Heart left ventricle (tissue), 16 donors: ENCODE measurements at regions not wholly inside any gene's neighbourhood (a gene's known extent, or its start where the extent isn't known, plus 50 kb on each side); places are given as distances from the start of the nearest gene placed in this dataset.

ENCODE experiments used
- ATAC-seq, 4 donors: fragments of 200-7000 bp; cut with Tn5 transposase; one replicate each; pipeline ENCODE4 v1.9.1; 2020 to 2022; ENCODE audit warnings: moderate library complexity in 4 of 4, mild to moderate bottlenecking in 3 of 4, moderate number of reproducible peaks in 1 of 4
- DNase-seq, 5 donors: peaks; one replicate each; pipeline ENCODE4 v3.0.0-alpha.2; 2020
- H3K27ac ChIP-seq, 12 donors: fragments of 200-600 bp; sonication (generic) in 4 of 12; one replicate each; pipeline versions ENCODE4 v1.5.0 to v1.8.0; 2016 to 2022; ENCODE audit warnings: mild to moderate bottlenecking in 2 of 12
- H3K27me3 ChIP-seq, 9 donors: fragments of 200-600 bp; sonication (generic) in 2 of 9; one replicate each; pipeline versions ENCODE4 v1.5.1 to v1.8.0; 2016 to 2022; ENCODE audit warnings: mild to moderate bottlenecking in 3 of 9
- H3K36me3 ChIP-seq, 9 donors: fragments of 200-600 bp; sonication (generic) in 2 of 9; one replicate each; pipeline versions ENCODE4 v1.5.0 to v1.8.0; 2018 to 2022; ENCODE audit warnings: mild to moderate bottlenecking in 2 of 9
- H3K4me1 ChIP-seq, 12 donors: fragments of 200-600 bp; sonication (generic) in 4 of 12; one replicate each; pipeline versions ENCODE4 v1.5.0 to v1.8.0; 2016 to 2022; ENCODE audit warnings: mild to moderate bottlenecking in 3 of 12
- H3K4me3 ChIP-seq, 12 donors: fragments of 200-600 bp; sonication (generic) in 4 of 12; one replicate each; pipeline versions ENCODE4 v1.5.0 to v1.8.0; 2017 to 2022; ENCODE audit warnings: mild to moderate bottlenecking in 9 of 12, moderate library complexity in 4 of 12
- H3K9me3 ChIP-seq, 12 donors: fragments of 200-600 bp; sonication (generic) in 4 of 12; one replicate each; pipeline versions ENCODE4 v1.5.0 to v1.8.0; 2016 to 2022; ENCODE audit warnings: mild to moderate bottlenecking in 1 of 12
- POLR2A ChIP-seq, 2 donors: fragments of 450-650 bp; IDR thresholded peaks; one replicate each; pipeline ENCODE4 v1.6.1; 2017; ENCODE audit warnings: antibody characterized with exemption in 2 of 2, mild to moderate bottlenecking in 2 of 2, moderate library complexity in 2 of 2
- WGBS, 4 donors: extraction: QIAGEN DNeasy Blood & Tissue Kit in 2 of 4; methylation state at CpG; one replicate each; pipeline versions ENCODE4 v1.1.5 to v1.1.7; 2013 to 2018; 5-methylcytosine and 5-hydroxymethylcytosine counted together
- intact Hi-C, 10 donors: fragments of 100-400 bp; cut with DNase I; formaldehyde crosslinking; loops; one replicate each; pipeline versions ENCODE4 v1.11.1 to v1.14.2; 2022
- TF ChIP-seq, protein P1 (sequence below), 12 donors: fragments of 200-600 bp; sonication (generic) in 4 of 12; IDR thresholded peaks; one replicate each; pipeline versions ENCODE4 v1.5.0 to v1.8.0; 2018 to 2022; ENCODE audit warnings: antibody characterized with exemption in 12 of 12, mild to moderate bottlenecking in 5 of 12
- donor health status: ischemic (EF 13 %, LVEDD 7.1; RV severe dilation, severe dysfunction).
- donor health status: healthy with polysubstance abuse.
- donor health status: DM: no; HTN: yes; CAD: no.
- donor health status: DM: no; HTN: no; CAD: no.
- donor health status: ischemic (EF 25% LVEDD 6.9; RV normal size, moderate dysfunction).
- donor health status: ischemic (EF 25% LVEDD 5.7; RV mildly dilated, moderate dysfunction).
- donor health status: healthy.
- donor health status: DM: yes; HTN: yes; CAD: no.
- donor health status: ischemic (EF 35%, LVEDD 5.7; RV mildly dilated, moderate dysfunction).
- donor health status: nonischemic (EF 11% LVEDD 7.7; RV severe dilation, severe dysfunction).
- donor health status: DM: yes; HTN: yes; CAD: no.
- donor health status: PGD.
- donor health status: ischemic (EF 29% LVEDD 5.4; RV normal size, mild dysfunction).
- donor health status: nonischemic (EF 23%, LVEDD 6.1; RV moderate dilation, normal function).

- H3K36me3 ChIP-seq, result no peaks in the 10 kb centered on the region
- no peaks in the 10 kb centered on the region for H3K9me3 ChIP-seq
- H3K4me1 ChIP-seq, result no peaks in the 10 kb centered on the region
- TF ChIP-seq, protein P1, sequence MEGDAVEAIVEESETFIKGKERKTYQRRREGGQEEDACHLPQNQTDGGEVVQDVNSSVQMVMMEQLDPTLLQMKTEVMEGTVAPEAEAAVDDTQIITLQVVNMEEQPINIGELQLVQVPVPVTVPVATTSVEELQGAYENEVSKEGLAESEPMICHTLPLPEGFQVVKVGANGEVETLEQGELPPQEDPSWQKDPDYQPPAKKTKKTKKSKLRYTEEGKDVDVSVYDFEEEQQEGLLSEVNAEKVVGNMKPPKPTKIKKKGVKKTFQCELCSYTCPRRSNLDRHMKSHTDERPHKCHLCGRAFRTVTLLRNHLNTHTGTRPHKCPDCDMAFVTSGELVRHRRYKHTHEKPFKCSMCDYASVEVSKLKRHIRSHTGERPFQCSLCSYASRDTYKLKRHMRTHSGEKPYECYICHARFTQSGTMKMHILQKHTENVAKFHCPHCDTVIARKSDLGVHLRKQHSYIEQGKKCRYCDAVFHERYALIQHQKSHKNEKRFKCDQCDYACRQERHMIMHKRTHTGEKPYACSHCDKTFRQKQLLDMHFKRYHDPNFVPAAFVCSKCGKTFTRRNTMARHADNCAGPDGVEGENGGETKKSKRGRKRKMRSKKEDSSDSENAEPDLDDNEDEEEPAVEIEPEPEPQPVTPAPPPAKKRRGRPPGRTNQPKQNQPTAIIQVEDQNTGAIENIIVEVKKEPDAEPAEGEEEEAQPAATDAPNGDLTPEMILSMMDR (IDR thresholded peaks at IDR 0.05), result no peak
- no peak for TF ChIP-seq POLR2A (IDR thresholded peaks at IDR 0.05)
- H3K4me3 ChIP-seq, result no peak overlapping the region
- 89 to 93% (median 90%) methylated on average over 5 to 7 of the region's 7 CpGs for WGBS, 4 donors
- ATAC-seq, result peak in 1 of 4 donors; percentile 27
- H3K27me3 ChIP-seq, result peaks cover 0 to 21% (median 0%) of the 10 kb centered on the region in 9 donors
- DNase-seq, result no peak
- intact Hi-C loops, result no loop called here
- no peak overlapping the region for H3K27ac ChIP-seq
These were observed 209.4 kb upstream of the IGF1R start for GRCh38 chr15:98438907-98439306.

- H3K27ac ChIP-seq, result no peak overlapping the region
- H3K9me3 ChIP-seq, result no peaks in the 10 kb centered on the region
- H3K27me3 ChIP-seq, result peaks cover 0 to 21% (median 3%) of the 10 kb centered on the region in 9 donors
- ATAC-seq (peak in 1 of 4 donors; percentile 16), DNase-seq (no peak)
- no peaks in the 10 kb centered on the region for H3K4me1 ChIP-seq
- intact Hi-C loops, result no loop called here
- TF ChIP-seq, protein P1 (IDR thresholded peaks at IDR 0.05), result no peak
- TF ChIP-seq POLR2A (IDR thresholded peaks at IDR 0.05), result no peak
- no peak overlapping the region for H3K4me3 ChIP-seq
- 61 to 67% (median 62%) methylated on average over 5 to 6 of the region's 6 CpGs for WGBS, 4 donors
- no peaks in the 10 kb centered on the region for H3K36me3 ChIP-seq
These were observed 208.8 kb upstream of the IGF1R start for GRCh38 chr15:98439523-98439942.

DNA sequence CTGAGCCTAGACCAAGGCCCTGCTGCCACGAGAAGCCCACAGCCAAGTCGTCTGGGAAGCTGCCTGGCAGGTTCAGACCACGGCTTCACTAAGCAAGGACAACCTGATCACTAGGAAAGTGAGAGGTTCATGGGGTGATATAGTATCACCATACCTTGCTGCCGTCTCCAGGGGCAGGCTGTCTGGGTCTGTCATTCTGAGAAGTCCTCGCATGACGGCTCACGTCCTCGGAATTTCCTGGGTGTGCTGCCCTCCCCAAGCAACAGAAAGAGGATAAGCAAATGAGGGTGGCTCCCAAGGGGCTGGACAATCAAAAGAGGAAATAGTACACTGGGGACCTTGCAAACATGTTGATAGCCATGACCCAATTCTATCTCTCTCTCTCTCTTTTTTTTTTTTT is 207.4 kb upstream of the IGF1R start:
- no peak for DNase-seq
- WGBS, 4 donors, result 45 to 53% (median 50%) methylated on average over 8 of the region's 8 CpGs
- Histone ChIP-seq H3K27ac (no peak overlapping the region), H3K36me3 (no peaks in the 10 kb centered on the region), H3K4me3 (no peak overlapping the region), H3K9me3 (no peaks in the 10 kb centered on the region), H3K27me3 (peaks cover 0 to 30% (median 4%) of the 10 kb centered on the region in 9 donors), H3K4me1 (no peaks in the 10 kb centered on the region)
- TF ChIP-seq POLR2A (IDR thresholded peaks at IDR 0.05), result no peak
- TF ChIP-seq, protein P1 (IDR thresholded peaks at IDR 0.05), result no peak
- ATAC-seq, result no peak
- intact Hi-C loops, result loop anchor here in 7 of 10 donors (5.0 to 10.0 kb wide), 3 partner anchors 474 to 636 kb away; no protein-coding TSS in a partner anchor

GRCh38 chr15:98441599-98441998 is 206.7 kb upstream of the IGF1R start:
- no peak for DNase-seq
- intact Hi-C loops, result loop anchor here in 7 of 10 donors (5.0 to 10.0 kb wide), 3 partner anchors 473 to 636 kb away; no protein-coding TSS in a partner anchor
- TF ChIP-seq, protein P1 (IDR thresholded peaks at IDR 0.05), result no peak
- no peak for TF ChIP-seq POLR2A (IDR thresholded peaks at IDR 0.05)
- Histone ChIP-seq H3K27ac (no peak overlapping the region), H3K9me3 (no peaks in the 10 kb centered on the region), H3K4me3 (no peak overlapping the region), H3K27me3 (peaks cover 0 to 30% (median 4%) of the 10 kb centered on the region in 9 donors), H3K4me1 (no peaks in the 10 kb centered on the region), H3K36me3 (no peaks in the 10 kb centered on the region)
- 59 to 71% (median 62%) methylated on average over 5 of the region's 5 CpGs for WGBS, 4 donors
- no peak for ATAC-seq
